ENCODE measurements at regions not wholly inside any gene's neighbourhood (a gene's known extent, or its start where the extent isn't known, plus 50 kb on each side); places are given as distances from the start of the nearest gene placed in this dataset.

GRCh38 chr2:30039101-30039500, 107.7 kb upstream of the YPEL5 start:
- Mint-ChIP-seq H3K4me3 (no peak overlapping the region), H3K4me1 (no peaks in the 10 kb centered on the region), H3K9me3 (ENCODE audit: insufficient read depth) (no peaks in the 10 kb centered on the region), H3K27me3 (peaks cover 16% of the 10 kb centered on the region), H3K27ac (no peak overlapping the region)
- Histone ChIP-seq H3K79me2 (ENCODE audit: control insufficient read depth, insufficient read depth, low read length) (no peaks in the 10 kb centered on the region), H3K4me2 (replicated peaks; ENCODE audit: low read depth, low read length, poor library complexity, severe bottlenecking) (no peak overlapping the region), H3K4me3 (ENCODE audit: control extremely low read depth in 1 of 5, extremely low read depth in 1 of 5, insufficient read depth in 1 of 5, low read depth in 2 of 5, low read length in 4 of 5) (no peak overlapping the region), H2AFZ (ENCODE audit: insufficient read depth, low read depth, low read length, poor library complexity, severe bottlenecking) (no peak overlapping the region), H3K36me3 (replicated peaks in 1 of 2; ENCODE audit: control extremely low read depth in 1 of 2, control insufficient read depth in 1 of 2, extremely low read depth in 1 of 2, insufficient read depth in 2 of 2, low read length in 1 of 2) (no peaks in the 10 kb centered on the region), H4K20me1 (ENCODE audit: control insufficient read depth, insufficient read depth, low read length, poor library complexity, severe bottlenecking) (no peaks in the 10 kb centered on the region), H3K4me1 (ENCODE audit: control insufficient read depth in 2 of 2, insufficient read depth in 2 of 2, low read length in 2 of 2) (no peaks in the 10 kb centered on the region), H3K27me3 (replicated peaks in 1 of 4; ENCODE audit: control extremely low read depth in 1 of 4, control insufficient read depth in 3 of 4, insufficient read depth in 4 of 4, low read length in 3 of 4) (no peaks in the 10 kb centered on the region), H3K27ac (ENCODE audit: low read length in 2 of 2) (no peak overlapping the region), H3K9ac (ENCODE audit: low read length) (no peak overlapping the region), H3K9me3 (ENCODE audit: control extremely low read depth in 1 of 3, control insufficient read depth in 2 of 3, insufficient read depth in 1 of 3, low read length in 2 of 3) (no peaks in the 10 kb centered on the region)
- POLR2A ChIA-PET, result no interaction called here
- CTCF ChIA-PET, result no interaction called here
- ATAC-seq (ENCODE audit: low read depth) (no peak), DNase-seq (no peak)
- 100% methylated on average over 1 of the region's 1 CpG for WGBS (ENCODE audit: insufficient coverage)
- intact Hi-C loops (cut with micrococcal nuclease), result no loop called here
- TF ChIP-seq EZH2 (IDR thresholded peaks at IDR 0.05; ENCODE audit: borderline replicate concordance, insufficient read depth, low read depth, low read length, poor library complexity, severe bottlenecking), result no peak
- no peak for TF ChIP-seq CTCF (IDR thresholded peaks at IDR 0.05)

GRCh38 chr2:30040147-30040546, 106.7 kb upstream of the YPEL5 start:
- Mint-ChIP-seq H3K4me1 (no peaks in the 10 kb centered on the region), H3K27ac (no peak overlapping the region), H3K9me3 (ENCODE audit: insufficient read depth) (no peaks in the 10 kb centered on the region), H3K4me3 (no peak overlapping the region), H3K27me3 (peaks cover 22% of the 10 kb centered on the region)
- intact Hi-C loops (cut with micrococcal nuclease), result no loop called here
- Histone ChIP-seq H3K9ac (ENCODE audit: low read length) (no peak overlapping the region), H3K36me3 (replicated peaks in 1 of 2; ENCODE audit: control extremely low read depth in 1 of 2, control insufficient read depth in 1 of 2, extremely low read depth in 1 of 2, insufficient read depth in 2 of 2, low read length in 1 of 2) (no peaks in the 10 kb centered on the region), H3K4me1 (ENCODE audit: control insufficient read depth in 2 of 2, insufficient read depth in 2 of 2, low read length in 2 of 2) (no peaks in the 10 kb centered on the region), H3K79me2 (ENCODE audit: control insufficient read depth, insufficient read depth, low read length) (no peaks in the 10 kb centered on the region), H3K4me3 (ENCODE audit: control extremely low read depth in 1 of 5, extremely low read depth in 1 of 5, insufficient read depth in 1 of 5, low read depth in 2 of 5, low read length in 4 of 5) (no peak overlapping the region), H4K20me1 (ENCODE audit: control insufficient read depth, insufficient read depth, low read length, poor library complexity, severe bottlenecking) (no peaks in the 10 kb centered on the region), H2AFZ (ENCODE audit: insufficient read depth, low read depth, low read length, poor library complexity, severe bottlenecking) (no peak overlapping the region), H3K27me3 (replicated peaks in 1 of 4; ENCODE audit: control extremely low read depth in 1 of 4, control insufficient read depth in 3 of 4, insufficient read depth in 4 of 4, low read length in 3 of 4) (no peaks in the 10 kb centered on the region), H3K27ac (ENCODE audit: low read length in 2 of 2) (no peak overlapping the region), H3K9me3 (ENCODE audit: control extremely low read depth in 1 of 3, control insufficient read depth in 2 of 3, insufficient read depth in 1 of 3, low read length in 2 of 3) (no peaks in the 10 kb centered on the region), H3K4me2 (replicated peaks; ENCODE audit: low read depth, low read length, poor library complexity, severe bottlenecking) (no peak overlapping the region)
- ChIA-PET POLR2A (no interaction called here), CTCF (no interaction called here)
- TF ChIP-seq EZH2 (IDR thresholded peaks at IDR 0.05; ENCODE audit: borderline replicate concordance, insufficient read depth, low read depth, low read length, poor library complexity, severe bottlenecking), result no peak
- no peak for TF ChIP-seq CTCF (IDR thresholded peaks at IDR 0.05)
- DNase-seq (no peak), ATAC-seq (ENCODE audit: low read depth) (no peak)
- WGBS (ENCODE audit: insufficient coverage), result no CpG with 5 or more reads among the region's 1 CpG
